Testis (tissue), 2 donors: ENCODE measurements at regions not wholly inside any gene's neighbourhood (a gene's known extent, or its start where the extent isn't known, plus 50 kb on each side); places are given as distances from the start of the nearest gene placed in this dataset.

Experiments
- DNase-seq: peaks from one replicate; pipeline ENCODE4 v3.0.0-alpha.2; 2019
- H3K27ac ChIP-seq, 2 donors: fragments of 200-600 bp; sonication (generic); one replicate each; pipeline ENCODE4 v1.5.1; 2019
- H3K27me3 ChIP-seq: fragments of 200-600 bp; sonication (generic); one replicate; pipeline ENCODE4 v1.5.1; 2019
- H3K36me3 ChIP-seq: fragments of 200-600 bp; sonication (generic); one replicate; pipeline ENCODE4 v1.5.1; 2017; ENCODE audit warnings: low read depth; ENCODE audit errors: missing control alignments
- H3K4me1 ChIP-seq: fragments of 200-600 bp; sonication (generic); one replicate; pipeline ENCODE4 v1.5.1; 2019
- H3K4me3 ChIP-seq, 2 donors: fragments of 200-600 bp; sonication (generic); one replicate each; pipeline ENCODE4 v1.5.1; 2017 to 2019
- H3K9me3 ChIP-seq: fragments of 200-600 bp; sonication (generic); one replicate; pipeline ENCODE4 v1.5.1; 2017
- CTCF ChIP-seq, 3 experiments: fragments of 450-650 bp in 2 of 3; fragments of 200-600 bp in 1 of 3; sonication (generic) in 1 of 3; IDR thresholded peaks; one replicate each; pipeline ENCODE4 v1.5.1; 2016 to 2019; ENCODE audit warnings: antibody characterized with exemption in 3 of 3, mild to moderate bottlenecking in 2 of 3, moderate library complexity in 1 of 3
- POLR2A ChIP-seq: fragments of 450-650 bp; IDR thresholded peaks from one replicate; pipeline ENCODE4 v1.6.1; 2017; ENCODE audit warnings: antibody characterized with exemption, mild to moderate bottlenecking, moderate library complexity
- WGBS, 2 donors: methylation state at CpG; one replicate each; pipeline ENCODE4 v1.1.5; 2018; 5-methylcytosine and 5-hydroxymethylcytosine counted together
- intact Hi-C: fragments of 100-400 bp; cut with DNase I; formaldehyde crosslinking; loops from one replicate; pipeline ENCODE4 v1.15.1; 2023; ENCODE audit warnings: low total_unique reads

DNA sequence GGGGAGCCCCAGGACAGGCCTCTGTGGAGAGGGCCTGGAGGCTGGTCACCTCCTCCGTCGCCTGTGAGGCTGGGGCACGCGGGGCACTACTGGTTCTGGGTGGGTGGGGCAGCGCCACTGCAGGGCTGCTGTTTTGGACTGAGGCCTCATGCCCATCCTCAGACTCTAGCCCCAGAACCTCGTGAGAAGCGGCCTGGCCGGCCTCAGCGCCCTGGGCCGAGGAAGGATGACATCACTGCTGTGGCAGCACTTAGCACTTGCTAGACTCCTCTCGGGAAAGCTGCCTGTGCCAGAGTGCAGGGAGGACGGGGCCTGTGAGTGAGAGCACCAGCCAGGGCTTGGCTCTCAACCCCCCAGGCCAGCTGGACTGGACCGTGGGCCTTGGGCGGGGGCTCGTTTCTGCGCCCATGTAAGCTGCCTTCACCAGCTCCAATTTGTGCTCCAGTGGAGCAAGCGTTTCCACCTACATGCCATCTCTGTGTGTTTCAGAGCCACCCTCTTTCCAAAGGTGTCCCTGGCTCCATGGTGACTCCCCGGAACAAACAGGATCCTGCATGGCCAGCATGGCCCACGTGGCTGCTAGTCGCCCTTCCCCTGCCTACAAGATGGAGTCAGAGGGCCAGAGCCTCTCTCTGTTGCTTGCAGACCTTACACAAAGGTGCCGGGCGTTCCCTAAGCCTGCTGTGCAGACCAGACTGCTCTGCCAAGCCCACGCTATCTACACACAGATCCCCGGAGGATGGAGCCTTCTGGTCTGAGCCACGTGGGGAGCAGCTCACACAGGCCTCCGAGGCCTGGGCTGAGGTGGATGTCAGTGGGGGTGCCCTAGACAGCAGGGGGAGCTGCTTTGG is 102.9 kb downstream of the CTTN start:
- no peak for TF ChIP-seq CTCF (IDR thresholded peaks at IDR 0.05)
- no peak for TF ChIP-seq POLR2A
- DNase-seq = no peak

DNA sequence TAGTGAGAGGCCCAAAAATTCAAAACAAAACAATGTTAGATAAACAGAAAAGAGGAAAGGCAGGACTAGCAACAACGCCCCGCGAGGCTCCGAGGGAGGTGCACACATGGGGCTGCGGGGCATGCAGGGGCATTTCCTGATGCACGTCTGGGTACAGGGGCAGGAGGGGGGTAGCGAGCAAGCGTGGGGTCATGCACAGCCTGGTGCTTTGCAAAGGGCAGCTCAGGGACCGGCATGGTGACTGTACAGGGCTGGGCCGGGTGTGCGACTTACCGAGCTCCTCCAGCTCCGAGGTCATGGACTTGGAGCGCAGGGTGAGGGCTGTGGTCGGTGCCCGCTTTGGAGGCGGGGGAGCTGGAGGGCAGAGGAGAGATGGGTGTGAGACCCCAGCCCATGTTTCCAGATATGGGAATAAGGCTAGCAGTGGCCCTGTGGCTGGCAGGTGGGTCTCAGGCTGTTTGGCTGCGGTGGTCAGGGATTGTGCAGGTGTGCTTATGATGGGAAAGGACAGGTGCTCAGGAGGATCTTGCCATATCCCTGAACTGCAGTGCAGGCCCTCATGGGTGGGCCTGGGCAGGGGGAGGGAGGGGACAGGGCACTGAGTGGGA is 103.7 kb downstream of the CTTN start:
- H3K4me1 ChIP-seq = no peaks in the 10 kb centered on the region
- WGBS, 2 donors = 93 to 95% methylated on average over 18 of the region's 18 CpGs
- no peaks in the 10 kb centered on the region for H3K36me3 ChIP-seq
- no peak overlapping the region for H3K4me3 ChIP-seq
- intact Hi-C loops = no loop called here
- no peak overlapping the region for H3K27ac ChIP-seq
- H3K9me3 ChIP-seq = no peaks in the 10 kb centered on the region
- no peaks in the 10 kb centered on the region for H3K27me3 ChIP-seq
- TF ChIP-seq POLR2A (no peak), CTCF (IDR thresholded peaks at IDR 0.05) (no peak)
- DNase-seq = no peak

More for the DNA sequence above, 102.9 kb downstream of the CTTN start:
- Histone ChIP-seq H3K27me3 (no peaks in the 10 kb centered on the region), H3K4me1 (no peaks in the 10 kb centered on the region), H3K27ac (no peak overlapping the region), H3K9me3 (no peaks in the 10 kb centered on the region), H3K36me3 (no peaks in the 10 kb centered on the region), H3K4me3 (no peak overlapping the region)
- intact Hi-C loops = no loop called here
- WGBS, 2 donors = 77% methylated on average over 16 to 22 of the region's 26 CpGs

GRCh38 chr11:70502677-70503467 is 104.5 kb downstream of the CTTN start:
- DNase-seq = no peak
- H3K27me3 ChIP-seq = no peaks in the 10 kb centered on the region
- H3K27ac ChIP-seq = no peak overlapping the region
- no peaks in the 10 kb centered on the region for H3K36me3 ChIP-seq
- no peak overlapping the region for H3K4me3 ChIP-seq
- intact Hi-C loops = no loop called here
- no peaks in the 10 kb centered on the region for H3K4me1 ChIP-seq
- 90 to 91% methylated on average over 9 to 14 of the region's 15 CpGs for WGBS, 2 donors
- H3K9me3 ChIP-seq = no peaks in the 10 kb centered on the region
- TF ChIP-seq CTCF (IDR thresholded peaks at IDR 0.05) = no peak
- TF ChIP-seq POLR2A = no peak

DNA sequence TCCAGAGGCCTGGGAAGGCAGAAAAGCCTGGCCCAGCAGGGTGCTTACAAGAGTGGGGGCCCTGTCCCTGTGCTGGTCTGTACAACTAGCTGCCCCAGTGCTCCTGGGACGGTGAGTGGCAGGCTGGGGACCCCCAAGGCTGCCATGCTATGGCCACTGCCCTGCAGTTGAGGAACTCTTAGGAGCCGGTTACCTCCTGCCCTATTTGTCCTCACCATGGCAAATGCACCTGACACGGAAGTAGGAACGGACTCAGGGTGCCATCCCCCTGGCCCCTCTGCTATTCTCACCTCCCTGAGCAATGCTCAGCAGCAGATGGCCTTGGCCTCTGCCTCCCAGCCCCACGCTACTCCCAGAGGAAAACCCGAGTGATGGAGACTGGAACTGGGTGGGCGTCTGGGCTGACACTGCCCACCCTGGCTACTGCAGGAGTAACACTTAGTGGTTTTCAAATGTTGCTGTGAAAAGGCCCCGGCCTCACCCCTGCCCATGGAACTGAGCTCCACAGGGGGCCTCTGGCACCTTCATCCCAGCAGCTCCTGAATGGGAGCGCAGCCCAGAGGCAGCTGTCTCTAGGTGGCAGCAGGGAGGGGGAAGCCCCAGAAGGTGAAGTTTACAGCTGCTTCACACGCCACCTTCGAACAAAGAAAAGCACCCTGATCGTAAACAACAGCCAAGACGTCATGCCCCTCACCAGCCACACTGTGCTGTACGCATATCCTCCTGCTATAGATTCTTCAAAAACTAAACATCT is 105.3 kb downstream of the CTTN start:
- no peak for DNase-seq
- 89 to 92% methylated on average over 10 to 14 of the region's 14 CpGs for WGBS, 2 donors

More for the DNA sequence above, 105.3 kb downstream of the CTTN start:
- Histone ChIP-seq H3K4me3 (no peak overlapping the region), H3K4me1 (no peaks in the 10 kb centered on the region), H3K9me3 (no peaks in the 10 kb centered on the region), H3K27ac (no peak overlapping the region), H3K36me3 (no peaks in the 10 kb centered on the region), H3K27me3 (no peaks in the 10 kb centered on the region)
- intact Hi-C loops = no loop called here
- TF ChIP-seq CTCF (IDR thresholded peaks at IDR 0.05) (peak in 1 of 3 experiments; percentile 10), POLR2A (no peak)
